ENCODE measurements at regions not wholly inside any gene's neighbourhood (a gene's known extent, or its start where the extent isn't known, plus 50 kb on each side); places are given as distances from the start of the nearest gene placed in this dataset.
"Not testable (repeated sequence)": the region's sequence is repeated elsewhere in the genome, so short reads cannot be mapped to it uniquely, and the experiment has no call there.

DNA sequence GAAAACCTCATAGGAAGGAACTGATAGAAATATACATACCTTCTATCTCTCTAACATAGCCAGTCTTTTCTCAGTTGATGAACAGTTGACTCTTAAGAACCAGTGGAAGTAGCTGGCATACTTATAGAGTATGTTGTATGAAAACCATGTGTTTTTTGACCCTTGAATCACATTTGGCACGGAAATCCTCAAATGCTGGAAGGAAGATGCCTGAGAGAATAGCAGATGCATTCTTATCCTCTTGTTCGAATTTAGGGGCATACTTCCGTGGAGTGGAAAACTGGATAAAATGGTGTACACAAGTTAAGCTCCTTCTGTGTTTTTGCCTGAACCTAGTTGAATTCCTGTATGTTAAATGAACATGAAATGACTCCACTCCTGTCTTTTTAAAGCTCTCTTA is 145.5 kb downstream of the PCDH7 start:
- TF ChIP-seq, protein P1, sequence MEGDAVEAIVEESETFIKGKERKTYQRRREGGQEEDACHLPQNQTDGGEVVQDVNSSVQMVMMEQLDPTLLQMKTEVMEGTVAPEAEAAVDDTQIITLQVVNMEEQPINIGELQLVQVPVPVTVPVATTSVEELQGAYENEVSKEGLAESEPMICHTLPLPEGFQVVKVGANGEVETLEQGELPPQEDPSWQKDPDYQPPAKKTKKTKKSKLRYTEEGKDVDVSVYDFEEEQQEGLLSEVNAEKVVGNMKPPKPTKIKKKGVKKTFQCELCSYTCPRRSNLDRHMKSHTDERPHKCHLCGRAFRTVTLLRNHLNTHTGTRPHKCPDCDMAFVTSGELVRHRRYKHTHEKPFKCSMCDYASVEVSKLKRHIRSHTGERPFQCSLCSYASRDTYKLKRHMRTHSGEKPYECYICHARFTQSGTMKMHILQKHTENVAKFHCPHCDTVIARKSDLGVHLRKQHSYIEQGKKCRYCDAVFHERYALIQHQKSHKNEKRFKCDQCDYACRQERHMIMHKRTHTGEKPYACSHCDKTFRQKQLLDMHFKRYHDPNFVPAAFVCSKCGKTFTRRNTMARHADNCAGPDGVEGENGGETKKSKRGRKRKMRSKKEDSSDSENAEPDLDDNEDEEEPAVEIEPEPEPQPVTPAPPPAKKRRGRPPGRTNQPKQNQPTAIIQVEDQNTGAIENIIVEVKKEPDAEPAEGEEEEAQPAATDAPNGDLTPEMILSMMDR (IDR thresholded peaks at IDR 0.05; ENCODE audit: control extremely low read depth, extremely low read depth, low read depth, missing control alignments): no peak
- ChIA-PET CTCF (interaction anchor here (1.9 kb wide), 1 partner anchor 9 kb away, joined by 4 read pairs; no protein-coding TSS in a partner anchor), POLR2A (no interaction called here)
- no peak for DNase-seq (ENCODE audit: extremely low spot score)

DNA sequence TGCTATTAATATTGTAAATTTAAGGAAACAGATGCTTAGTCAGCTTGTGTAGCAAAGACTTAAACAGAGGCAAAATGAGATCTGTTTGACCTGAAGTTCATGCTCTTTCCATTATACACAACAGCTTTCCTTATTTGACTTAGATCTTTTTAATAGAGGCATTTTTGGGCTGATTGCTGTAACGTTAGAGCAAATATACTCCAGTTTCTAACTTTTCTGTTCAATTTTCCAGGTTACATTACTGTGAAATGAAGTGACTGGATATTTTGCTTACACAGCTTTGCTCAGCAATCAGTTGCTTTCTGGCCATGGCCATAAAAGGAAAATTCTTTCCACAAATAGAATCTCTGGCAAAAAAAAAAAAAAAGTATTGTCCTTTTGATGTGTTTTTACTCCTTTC is 146.2 kb downstream of the PCDH7 start:
- no peak for DNase-seq (ENCODE audit: extremely low spot score)
- ChIA-PET POLR2A (no interaction called here), CTCF (no interaction called here)
- TF ChIP-seq, protein P1 (IDR thresholded peaks at IDR 0.05; ENCODE audit: control extremely low read depth, extremely low read depth, low read depth, missing control alignments): no peak

DNA sequence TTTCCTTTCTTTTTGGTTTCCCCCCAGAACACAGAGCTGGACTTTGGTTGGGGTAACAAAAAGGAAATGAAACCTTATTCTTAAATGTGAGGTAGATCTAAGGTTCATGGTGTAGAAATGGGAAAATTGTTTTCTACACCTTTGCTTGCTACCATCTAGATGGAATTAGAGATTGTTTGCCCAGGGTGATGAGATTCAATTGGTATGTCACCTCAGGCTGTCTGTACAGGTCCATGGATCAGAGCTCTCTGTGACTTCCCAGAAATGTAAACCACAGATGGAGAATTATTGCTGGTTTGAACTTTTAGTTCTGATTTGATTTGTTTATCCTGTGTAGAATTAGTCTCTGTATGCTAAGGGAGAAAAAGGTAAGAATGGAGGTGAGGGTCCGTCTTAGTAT is 146.7 kb downstream of the PCDH7 start:
- no peak for DNase-seq (ENCODE audit: extremely low spot score)
- TF ChIP-seq, protein P1 (IDR thresholded peaks at IDR 0.05; ENCODE audit: control extremely low read depth, extremely low read depth, low read depth, missing control alignments): no peak
- ChIA-PET CTCF (no interaction called here), POLR2A (no interaction called here)

DNA sequence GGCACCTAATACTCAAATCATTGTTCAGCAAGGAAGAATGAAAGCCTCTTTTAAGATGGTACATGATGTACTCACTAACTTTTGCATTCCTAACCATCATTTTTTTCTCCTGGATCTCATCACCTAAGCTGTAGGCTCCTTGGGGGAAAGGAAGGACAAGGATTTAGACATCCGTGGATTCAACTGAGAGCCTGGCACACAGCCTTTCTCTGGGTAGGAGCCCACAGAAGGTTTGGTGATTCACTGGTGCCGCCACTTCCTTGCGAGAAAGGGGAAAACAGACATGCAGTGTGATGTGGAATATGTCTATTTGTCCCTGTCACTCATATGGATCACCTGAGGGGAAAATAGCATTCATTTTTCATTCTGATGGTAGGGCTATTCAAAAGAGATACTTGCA is 147.3 kb downstream of the PCDH7 start:
- DNase-seq (ENCODE audit: extremely low spot score): no peak
- ChIA-PET POLR2A (no interaction called here), CTCF (no interaction called here)
- TF ChIP-seq, protein P1 (IDR thresholded peaks at IDR 0.05; ENCODE audit: control extremely low read depth, extremely low read depth, low read depth, missing control alignments): no peak

DNA sequence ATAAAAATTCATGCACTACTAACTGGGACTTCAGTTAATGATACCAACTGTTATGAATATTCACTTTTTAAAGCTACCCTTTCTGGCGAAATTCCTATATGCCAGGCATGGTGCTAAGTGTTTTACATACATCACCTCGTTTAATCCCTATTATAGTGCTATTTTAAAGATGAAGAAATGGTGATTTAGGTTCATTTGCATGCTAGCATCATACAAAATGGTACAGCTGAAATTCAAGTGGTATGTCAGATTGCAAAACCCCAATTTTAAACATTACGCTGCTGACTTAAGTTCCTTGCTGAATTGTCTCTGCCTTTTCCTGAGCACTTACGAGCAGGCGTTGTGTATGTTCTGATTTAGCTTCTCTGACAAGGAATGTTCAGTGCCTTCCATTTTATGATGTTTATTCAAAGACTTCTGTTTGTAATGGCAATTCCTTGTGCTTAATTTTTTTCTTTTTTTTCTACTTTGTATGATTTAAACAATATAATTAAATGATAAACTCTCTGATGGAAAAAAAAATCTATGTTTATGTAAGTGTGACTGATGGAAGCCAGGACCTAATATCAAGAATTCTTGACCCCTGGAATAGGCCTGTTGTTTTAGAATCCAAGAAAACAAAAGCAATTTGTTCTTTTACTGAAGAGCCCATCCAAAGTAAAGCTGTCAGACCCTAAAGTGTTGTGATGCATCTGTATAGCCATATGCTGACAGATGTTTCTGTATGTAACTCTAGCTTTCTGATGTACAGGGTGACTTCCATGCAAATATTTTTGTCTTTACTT is 148.1 kb downstream of the PCDH7 start:
- DNase-seq (ENCODE audit: extremely low spot score): no peak
- TF ChIP-seq, protein P1 (IDR thresholded peaks at IDR 0.05; ENCODE audit: control extremely low read depth, extremely low read depth, low read depth, missing control alignments): no peak
- ChIA-PET CTCF (no interaction called here), POLR2A (no interaction called here)

DNA sequence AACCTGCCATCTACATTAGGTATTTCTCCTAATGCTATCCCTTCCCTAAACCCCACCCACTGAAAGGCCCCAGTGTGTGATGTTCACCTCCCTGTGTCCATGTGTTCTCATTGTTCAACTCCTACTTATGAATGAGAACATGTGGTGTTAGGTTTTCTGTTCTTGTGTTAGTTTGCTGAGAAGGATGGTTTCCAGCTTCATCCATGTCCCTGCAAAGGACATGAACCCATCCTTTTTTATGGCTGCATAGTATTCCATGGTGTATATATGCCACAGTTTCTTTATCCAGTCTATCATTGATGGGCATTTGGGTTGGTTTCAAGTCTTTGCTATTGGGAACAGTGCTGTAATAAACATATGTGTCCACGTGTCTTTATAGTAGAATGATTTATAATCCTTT is 149.2 kb downstream of the PCDH7 start:
- POLR2A ChIA-PET; CTCF ChIA-PET; DNase-seq (ENCODE audit: extremely low spot score): not testable (repeated sequence)

DNA sequence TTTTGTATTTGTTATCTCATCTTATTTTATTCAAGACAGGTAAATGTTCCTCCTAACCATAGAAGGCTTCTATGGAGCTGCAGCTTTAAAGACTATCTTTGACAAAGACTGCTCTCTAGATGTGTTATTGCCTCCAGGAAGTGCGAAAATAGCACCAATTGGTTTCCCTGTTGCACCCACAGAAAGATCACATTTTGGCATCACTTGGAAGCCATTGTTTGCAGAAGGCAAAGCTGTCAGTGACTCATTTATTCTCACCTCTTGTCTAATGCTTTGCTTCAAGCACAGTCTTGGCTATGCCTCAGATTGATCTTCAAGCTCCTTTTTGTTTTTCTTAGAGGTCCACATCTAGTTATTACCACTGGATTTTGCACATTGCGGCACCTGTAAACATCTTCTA is 150.3 kb downstream of the PCDH7 start:
- ChIA-PET POLR2A (no interaction called here), CTCF (no interaction called here)
- no peak for DNase-seq (ENCODE audit: extremely low spot score)
- TF ChIP-seq, protein P1 (IDR thresholded peaks at IDR 0.05; ENCODE audit: control extremely low read depth, extremely low read depth, low read depth, missing control alignments): no peak
